Stimulated activated CD4-positive, alpha-beta T cell treated with anti-CD3 and anti-CD28 coated beads, Interleukin-4, amount 100 ng/mL, for 24 hours (primary cell): ENCODE measurements at regions not wholly inside any gene's neighbourhood (a gene's known extent, or its start where the extent isn't known, plus 50 kb on each side); places are given as distances from the start of the nearest gene placed in this dataset.

Source experiments
- DNase-seq: peaks from one replicate; pipeline ENCODE4 v3.0.0-alpha.2; 2020

DNA sequence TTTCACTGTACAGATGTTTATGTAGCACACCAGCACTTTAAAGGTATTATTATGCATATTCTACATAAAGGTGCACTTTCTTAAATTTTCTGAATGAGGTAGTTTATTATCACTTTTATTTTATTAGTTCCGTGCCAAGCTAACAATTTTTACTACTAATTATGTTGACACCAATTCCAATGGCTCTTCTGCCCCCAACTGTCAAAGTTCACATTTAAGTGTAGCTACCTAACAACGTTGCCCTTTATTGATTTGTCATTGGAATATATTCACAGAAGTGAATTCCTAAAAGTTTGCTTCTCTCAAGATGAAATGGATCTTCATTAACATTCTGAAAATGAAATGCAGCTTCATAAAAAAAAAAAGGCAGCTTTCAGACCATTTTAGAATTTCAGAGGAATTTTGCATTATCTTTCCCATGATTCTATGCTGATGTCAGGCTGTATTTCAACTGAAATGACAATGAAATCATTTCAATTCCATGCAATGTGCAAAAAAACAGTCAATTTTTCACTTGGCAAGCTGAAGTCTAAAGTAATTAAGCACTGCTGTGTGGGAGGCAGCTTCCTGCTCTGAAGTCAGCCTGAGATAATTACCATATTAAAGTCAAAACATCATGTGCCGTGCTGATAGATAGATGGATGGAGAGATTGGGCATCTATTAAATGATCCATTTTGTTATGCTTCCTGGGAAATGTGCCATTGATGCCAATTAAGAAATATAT is 229.2 kb downstream of the TTLL7 start:
- no peak for DNase-seq

DNA sequence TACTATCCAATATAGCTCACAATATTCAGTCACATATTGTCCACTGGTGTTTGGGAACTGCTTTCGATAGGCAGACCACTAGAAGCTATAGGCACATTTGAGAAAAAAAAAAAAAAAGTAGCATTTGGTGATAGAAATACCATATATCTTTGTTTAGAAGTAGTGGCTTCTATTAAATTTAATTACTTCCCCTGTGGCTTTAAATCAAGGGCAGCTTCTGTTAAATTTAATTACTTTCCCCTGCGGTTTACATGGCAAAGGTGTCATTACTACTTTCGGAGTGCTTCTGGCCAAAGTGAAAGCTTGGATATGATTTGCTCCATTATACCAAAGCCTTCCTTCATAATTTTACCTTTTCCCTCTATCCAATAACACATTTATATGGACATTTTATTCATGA is 229.9 kb downstream of the TTLL7 start:
- DNase-seq: no peak

- no peak for DNase-seq
Measured at GRCh38 chr1:83766241-83766691, 232.7 kb downstream of the TTLL7 start.

- DNase-seq: no peak
Measured at GRCh38 chr1:83765125-83765524, 233.8 kb downstream of the TTLL7 start.

DNA sequence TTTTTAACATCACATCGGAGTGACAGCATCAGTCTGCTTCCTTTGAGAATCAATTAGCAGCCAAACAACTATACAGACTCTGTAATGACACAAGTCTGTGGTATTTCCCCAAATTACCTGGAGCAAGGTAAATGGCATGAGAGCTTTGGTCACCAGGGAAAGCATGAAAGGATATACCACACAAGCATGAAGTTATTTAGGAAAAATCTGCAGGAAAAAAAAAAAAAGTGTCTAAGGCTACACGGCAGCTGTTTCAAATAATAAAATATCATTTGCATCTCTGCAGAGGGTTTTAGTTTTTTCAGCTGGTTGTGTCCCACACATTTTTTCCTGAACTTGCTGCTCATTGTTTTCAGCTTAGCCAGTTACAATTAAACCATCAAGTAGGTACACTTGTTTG is 234.7 kb downstream of the TTLL7 start:
- DNase-seq: no peak

- DNase-seq: no peak
Measured at GRCh38 chr1:83763361-83764095, 235.4 kb downstream of the TTLL7 start.

- no peak for DNase-seq
Measured at GRCh38 chr1:83762416-83762815, 236.5 kb downstream of the TTLL7 start.

- no peak for DNase-seq
Measured at GRCh38 chr1:83762039-83762365, 236.9 kb downstream of the TTLL7 start.

DNA sequence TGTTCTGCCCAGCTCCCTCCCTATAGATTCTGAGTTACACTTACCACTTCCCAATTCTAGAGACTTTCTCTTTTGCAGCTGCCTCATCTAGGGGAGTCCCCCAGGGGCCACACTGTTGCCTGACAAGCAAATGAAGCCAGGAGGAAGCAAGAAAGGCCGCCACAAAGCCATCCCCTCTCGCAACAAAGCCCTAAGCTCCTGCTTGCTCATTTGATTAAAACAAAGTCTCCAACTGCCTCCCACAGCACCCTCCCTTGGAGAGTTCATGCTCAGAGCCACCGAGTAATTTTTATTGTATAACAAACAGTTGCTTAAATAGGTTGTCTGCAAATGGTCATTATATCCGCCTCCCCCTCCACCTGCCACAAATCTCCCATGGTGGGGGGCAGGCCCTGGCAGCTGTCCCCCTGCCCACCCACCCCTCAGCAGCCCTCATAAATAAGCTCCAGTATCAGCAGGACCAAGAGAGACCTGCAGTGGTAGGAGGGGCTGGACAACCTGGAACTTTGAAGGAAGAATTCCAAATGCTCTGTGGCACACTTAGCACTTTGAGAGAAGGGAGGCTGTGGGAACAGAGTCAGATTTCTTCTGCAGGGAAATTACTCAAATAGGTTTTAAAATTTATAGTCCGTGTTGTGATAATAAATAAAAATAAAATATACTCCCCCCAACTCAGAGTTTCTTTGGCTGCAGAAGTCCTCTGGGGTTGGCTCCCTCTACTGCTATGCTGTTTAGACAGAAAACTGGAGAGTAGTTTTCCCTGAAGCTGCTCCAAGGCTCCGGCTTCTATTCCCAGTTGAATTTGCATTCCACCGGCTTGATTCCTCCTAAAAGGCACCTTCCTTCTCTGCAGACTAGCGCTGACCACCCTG is 237.5 kb downstream of the TTLL7 start:
- no peak for DNase-seq

- DNase-seq: no peak
Measured at GRCh38 chr1:83760226-83761021, 238.5 kb downstream of the TTLL7 start.

DNA sequence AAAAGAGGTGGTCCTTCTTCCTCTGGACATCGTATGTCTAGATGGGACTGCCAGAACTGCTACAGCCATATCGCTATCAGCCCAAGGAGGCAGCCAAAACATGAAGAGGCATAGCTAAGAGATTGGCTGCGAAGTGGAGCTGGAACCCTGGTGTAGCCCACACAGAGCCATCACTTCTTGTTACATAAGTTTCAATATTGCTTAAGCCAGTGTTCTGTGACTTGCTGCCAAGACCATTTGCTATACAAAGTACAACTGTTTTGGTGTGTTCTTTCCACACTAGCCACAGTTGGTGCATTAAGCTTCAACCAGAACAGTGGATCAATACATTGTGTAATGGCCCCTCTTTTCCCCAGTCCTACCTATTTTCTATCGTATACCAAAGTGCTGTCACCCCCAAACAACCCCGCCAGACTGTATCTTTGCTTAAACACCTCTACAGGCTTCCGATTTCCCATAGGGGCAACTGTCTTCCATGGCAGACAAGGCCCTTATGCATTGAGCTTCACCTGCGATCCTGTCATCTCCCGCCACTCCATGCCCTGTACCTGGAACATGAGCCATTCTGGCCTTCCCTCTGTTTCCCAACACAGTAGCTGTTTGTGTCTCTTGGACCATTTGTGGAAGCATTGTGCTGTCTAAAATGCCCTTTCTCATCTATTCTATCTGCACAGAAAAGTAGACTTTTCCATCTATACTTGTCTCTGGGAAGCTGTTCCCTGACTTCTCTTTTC is 241.8 kb downstream of the TTLL7 start:
- no peak for DNase-seq

- no peak for DNase-seq
Measured at GRCh38 chr1:83751602-83752001, 247.3 kb downstream of the TTLL7 start.

GRCh38 chr1:83750201-83750600 is 248.7 kb downstream of the TTLL7 start:
- no peak for DNase-seq

- no peak for DNase-seq
Measured at GRCh38 chr1:83747853-83748482, 251.0 kb downstream of the TTLL7 start.

DNA sequence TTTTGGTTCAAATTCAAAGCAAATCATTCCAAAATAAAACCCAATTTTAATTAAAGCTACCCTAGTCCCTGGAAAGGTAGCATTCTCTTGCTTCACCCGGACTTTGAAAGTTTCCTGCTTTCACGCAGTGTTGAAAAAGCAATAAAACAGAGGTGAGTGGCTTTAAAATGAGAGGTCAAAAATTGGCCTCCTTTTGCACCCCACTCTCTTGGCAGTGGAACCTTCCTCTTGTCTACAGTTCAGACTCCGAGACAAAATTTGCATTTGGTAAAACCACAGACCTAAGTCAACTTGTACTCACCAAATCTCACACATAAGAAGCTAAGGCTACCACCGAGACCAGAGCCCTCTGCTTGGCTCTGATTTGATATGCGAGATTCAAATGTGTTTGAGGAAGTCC is 252.7 kb downstream of the TTLL7 start:
- DNase-seq: no peak

DNA sequence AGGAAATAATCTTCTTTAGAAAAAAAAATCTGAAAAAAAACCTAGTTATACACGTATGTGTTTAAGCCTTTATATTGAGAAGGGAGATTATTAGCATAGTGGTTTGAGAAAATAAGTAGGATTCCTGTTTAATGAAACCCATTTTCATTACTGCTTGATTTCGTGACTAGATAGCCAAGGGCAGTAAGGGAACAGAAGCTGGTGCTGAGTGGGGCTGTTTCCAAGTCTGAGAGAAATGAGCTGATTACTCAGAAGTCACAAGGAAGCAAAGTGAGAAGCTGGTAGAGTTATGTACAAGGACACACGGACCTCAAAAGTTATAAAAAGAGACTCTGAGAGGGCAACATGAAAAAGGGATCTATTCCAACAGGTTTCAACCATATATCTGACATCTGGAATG is 256.5 kb downstream of the TTLL7 start:
- no peak for DNase-seq

- no peak for DNase-seq
Measured at GRCh38 chr1:83741770-83742169, 257.2 kb downstream of the TTLL7 start.

- DNase-seq: no peak
Measured at GRCh38 chr1:83741348-83741747, 257.6 kb downstream of the TTLL7 start.

DNA sequence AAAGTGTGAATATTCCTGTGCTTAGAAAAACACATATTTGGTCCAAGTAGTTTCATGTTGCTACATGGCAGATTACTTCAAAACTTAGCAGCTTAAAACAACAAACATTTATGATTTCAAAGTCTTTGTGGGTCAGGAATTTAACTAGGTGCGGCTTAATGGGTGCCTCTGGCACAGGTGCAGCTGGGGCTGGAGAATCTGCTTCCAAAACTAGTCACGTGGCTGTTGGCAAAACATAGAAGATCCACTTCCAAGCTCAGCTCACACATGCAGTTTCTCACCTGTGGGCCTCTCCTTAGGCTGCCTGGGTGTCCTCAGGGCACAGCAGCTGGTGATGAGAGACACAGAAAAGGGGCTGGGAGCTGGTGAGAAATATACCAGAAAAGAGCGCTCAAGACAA is 263.4 kb downstream of the TTLL7 start:
- DNase-seq: no peak

DNA sequence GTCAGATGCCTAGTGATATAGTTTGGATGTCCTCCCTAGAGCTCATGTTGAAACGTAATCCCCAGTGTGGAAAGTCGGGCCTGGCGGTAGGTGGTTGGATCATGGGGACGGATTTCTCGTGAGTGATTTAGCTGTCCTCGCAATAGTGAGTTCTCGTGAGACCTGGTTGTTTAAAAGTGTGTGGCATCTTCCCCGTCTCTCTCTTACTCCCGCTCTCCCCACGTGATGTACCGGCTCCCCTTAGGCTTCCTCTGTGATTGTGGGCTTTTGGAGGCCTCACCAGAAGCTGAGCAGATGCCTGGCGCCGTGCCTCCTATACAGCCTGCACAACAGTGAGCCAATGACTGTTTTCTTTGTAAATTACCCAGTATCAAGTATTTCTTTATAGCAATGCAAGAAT is 264.5 kb downstream of the TTLL7 start:
- DNase-seq: no peak

- DNase-seq: no peak
Measured at GRCh38 chr1:83725735-83726360, 273.1 kb downstream of the TTLL7 start.
